Fibroblast of lung (primary cell): ENCODE measurements at regions not wholly inside any gene's neighbourhood (a gene's known extent, or its start where the extent isn't known, plus 50 kb on each side); places are given as distances from the start of the nearest gene placed in this dataset.

ENCODE experiments used
- CTCF ChIP-seq, 2 donors: IDR thresholded peaks in 1 of 2; conservative IDR thresholded peaks in 1 of 2; 1 replicate in 1 of 2; 2 replicates in 1 of 2; pipeline ENCODE4 v1.5.1; 2011 to 2012; ENCODE audit warnings: low read length in 2 of 2, control low read depth in 1 of 2, inconsistent platforms in 1 of 2, low read depth in 1 of 2, mild to moderate bottlenecking in 1 of 2
- EZH2 ChIP-seq: IDR thresholded peaks from 2 replicates; pipeline ENCODE4 v1.5.1; 2012; ENCODE audit warnings: low read length, control low read depth, mild to moderate bottlenecking; ENCODE audit errors: missing control alignments

GRCh38 chr3:24639061-24639460, 144.4 kb upstream of the THRB start:
- TF ChIP-seq CTCF (conservative IDR thresholded peaks at IDR 0.05 in 1 of 2, IDR thresholded peaks at IDR 0.05 in 1 of 2; ENCODE audit: low read depth in 1 of 2, low read length in 2 of 2) (no peak), EZH2 (no peak)
